Subcutaneous abdominal adipose tissue (tissue), 5 donors: ENCODE measurements at regions not wholly inside any gene's neighbourhood (a gene's known extent, or its start where the extent isn't known, plus 50 kb on each side); places are given as distances from the start of the nearest gene placed in this dataset.

ENCODE experiments used
- H3K27ac ChIP-seq: one replicate; pipeline ENCODE4 v1.7.0; 2013; ENCODE audit warnings: low read depth, mild to moderate bottlenecking, inconsistent platforms, low read length, moderate library complexity
- H3K27me3 ChIP-seq, 5 donors: one replicate each; pipeline ENCODE4 v1.7.0; 2013; ENCODE audit warnings: low read length in 5 of 5, inconsistent platforms in 1 of 5; ENCODE audit not compliant: control insufficient read depth in 5 of 5, insufficient read depth in 4 of 5
- H3K36me3 ChIP-seq, 5 donors: one replicate each; pipeline ENCODE4 v1.7.0; 2013; ENCODE audit warnings: low read length in 5 of 5; ENCODE audit not compliant: control insufficient read depth in 5 of 5, insufficient read depth in 5 of 5
- H3K4me1 ChIP-seq, 5 donors: one replicate each; pipeline ENCODE4 v1.7.0; 2013; ENCODE audit warnings: low read length in 5 of 5, mild to moderate bottlenecking in 3 of 5, moderate library complexity in 1 of 5; ENCODE audit not compliant: control insufficient read depth in 5 of 5, insufficient read depth in 5 of 5
- H3K4me3 ChIP-seq, 5 donors: one replicate each; pipeline ENCODE4 v1.7.0; 2013; ENCODE audit warnings: low read length in 5 of 5, low read depth in 1 of 5
- H3K9ac ChIP-seq, 5 donors: one replicate each; pipeline ENCODE4 v1.7.0; 2013; ENCODE audit warnings: low read length in 5 of 5, mild to moderate bottlenecking in 4 of 5, moderate library complexity in 3 of 5
- H3K9me3 ChIP-seq, 5 donors: one replicate each; pipeline ENCODE4 v1.7.0; 2013; ENCODE audit warnings: low read length in 5 of 5; ENCODE audit not compliant: control insufficient read depth in 5 of 5
- donor health status: healthy.
- donor health status: healthy.
- donor health status: healthy.
- donor health status: healthy.
- donor health status: healthy.

DNA sequence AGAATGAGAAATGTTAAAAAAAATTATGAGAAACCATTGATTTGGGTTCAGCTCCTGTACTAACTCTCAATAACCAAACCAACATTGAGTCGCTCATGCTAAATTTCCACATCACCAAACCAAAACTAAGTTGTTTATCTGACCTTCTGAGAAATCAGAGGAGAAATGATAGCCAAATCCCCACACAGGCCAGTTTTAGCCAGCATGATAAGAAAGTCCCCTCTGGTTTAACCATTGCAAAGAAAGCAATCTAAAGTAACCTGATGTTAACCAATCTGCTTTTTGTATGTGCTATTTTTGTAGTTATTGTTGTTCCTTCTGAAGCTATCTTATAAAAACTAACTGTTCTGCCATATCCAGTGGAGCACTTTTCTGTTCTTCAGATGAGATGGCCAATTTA, 599.7 kb downstream of the SLC16A7 start:
- H3K9me3 ChIP-seq = no peaks in the 10 kb centered on the region
- no peak overlapping the region for H3K9ac ChIP-seq
- no peak overlapping the region for H3K27ac ChIP-seq
- no peaks in the 10 kb centered on the region for H3K27me3 ChIP-seq
- no peak overlapping the region for H3K4me3 ChIP-seq
- no peaks in the 10 kb centered on the region for H3K4me1 ChIP-seq
- no peaks in the 10 kb centered on the region for H3K36me3 ChIP-seq

DNA sequence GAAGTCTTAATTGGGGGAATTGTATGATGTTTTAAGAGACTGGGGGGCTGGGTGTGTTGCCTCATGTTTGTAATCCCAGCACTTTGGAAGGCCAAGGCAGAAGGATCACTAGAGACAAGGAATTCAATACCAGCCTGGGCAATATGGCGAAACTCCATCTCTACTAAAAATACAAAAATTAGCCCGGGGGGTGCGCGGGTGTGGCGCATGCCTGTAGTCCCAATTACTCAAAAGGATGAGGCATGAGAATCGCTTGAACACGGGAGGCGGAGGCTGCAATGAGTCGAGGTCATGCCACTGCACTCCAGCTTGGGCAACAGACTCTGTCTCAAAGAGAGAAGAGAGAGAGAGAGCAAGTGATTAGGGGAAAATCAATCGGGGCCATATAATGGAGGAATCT, 600.5 kb downstream of the SLC16A7 start:
- Histone ChIP-seq H3K9ac (no peak overlapping the region), H3K4me3 (no peak overlapping the region), H3K4me1 (no peaks in the 10 kb centered on the region), H3K9me3 (no peaks in the 10 kb centered on the region), H3K36me3 (no peaks in the 10 kb centered on the region), H3K27ac (no peak overlapping the region), H3K27me3 (no peaks in the 10 kb centered on the region)

DNA sequence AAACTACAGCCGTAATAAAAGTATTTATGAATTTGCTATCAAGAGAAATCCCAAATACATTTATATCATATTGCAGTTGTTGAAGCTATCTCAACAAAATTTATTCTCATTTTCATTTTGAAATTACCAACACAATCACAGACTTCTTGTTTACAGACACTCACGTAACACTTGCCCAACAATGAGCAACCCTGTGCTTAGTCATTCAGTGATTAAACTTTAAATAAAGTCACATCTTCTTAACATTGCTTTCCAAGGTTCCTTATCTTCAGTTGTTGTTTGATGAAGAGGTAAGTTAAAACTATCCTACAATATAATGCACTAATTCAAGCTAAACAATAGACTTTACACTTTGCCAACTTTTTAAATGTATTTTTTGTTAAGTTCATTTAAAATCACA, 601.8 kb downstream of the SLC16A7 start:
- Histone ChIP-seq H3K9ac (no peak overlapping the region), H3K27me3 (no peaks in the 10 kb centered on the region), H3K9me3 (no peaks in the 10 kb centered on the region), H3K36me3 (no peaks in the 10 kb centered on the region), H3K4me1 (no peaks in the 10 kb centered on the region), H3K4me3 (no peak overlapping the region), H3K27ac (no peak overlapping the region)

GRCh38 chr12:60201891-60202290, 606.1 kb downstream of the SLC16A7 start:
- Histone ChIP-seq H3K9me3 (no peaks in the 10 kb centered on the region), H3K4me3 (no peak overlapping the region), H3K27ac (no peak overlapping the region), H3K9ac (no peak overlapping the region), H3K27me3 (no peaks in the 10 kb centered on the region), H3K4me1 (no peaks in the 10 kb centered on the region), H3K36me3 (no peaks in the 10 kb centered on the region)

DNA sequence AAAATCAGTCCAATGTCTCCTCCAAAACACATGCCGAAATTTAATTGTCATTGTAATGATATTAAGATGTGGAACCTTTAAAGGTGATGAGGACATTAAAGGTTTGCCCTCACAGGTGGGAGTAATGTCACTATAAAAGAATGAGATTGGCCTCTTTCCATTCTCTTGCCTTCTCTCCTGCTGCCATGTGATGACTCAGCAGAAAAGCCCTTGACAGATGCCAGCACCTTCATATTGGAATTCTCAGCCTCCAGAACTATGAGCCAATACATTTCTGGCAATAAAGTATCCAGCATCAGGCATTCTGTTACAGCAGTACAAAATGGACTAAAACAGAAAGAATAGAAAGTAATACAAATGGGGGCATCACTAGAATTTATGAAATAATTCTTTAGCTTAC, 609.7 kb downstream of the SLC16A7 start:
- Histone ChIP-seq H3K27ac (no peak overlapping the region), H3K9me3 (no peaks in the 10 kb centered on the region)

GRCh38 chr12:60209521-60209920, 613.7 kb downstream of the SLC16A7 start:
- H3K9me3 ChIP-seq = peaks cover 0 to 14% (median 0%) of the 10 kb centered on the region in 5 donors
- no peaks in the 10 kb centered on the region for H3K27me3 ChIP-seq
- no peak overlapping the region for H3K27ac ChIP-seq
- no peak overlapping the region for H3K4me3 ChIP-seq
- no peaks in the 10 kb centered on the region for H3K36me3 ChIP-seq
- H3K4me1 ChIP-seq = no peaks in the 10 kb centered on the region
- H3K9ac ChIP-seq = no peak overlapping the region

More for the DNA sequence above, 609.7 kb downstream of the SLC16A7 start:
- H3K4me3 ChIP-seq = no peak overlapping the region
- no peaks in the 10 kb centered on the region for H3K4me1 ChIP-seq
- H3K36me3 ChIP-seq = no peaks in the 10 kb centered on the region
- no peaks in the 10 kb centered on the region for H3K27me3 ChIP-seq
- H3K9ac ChIP-seq = no peak overlapping the region

DNA sequence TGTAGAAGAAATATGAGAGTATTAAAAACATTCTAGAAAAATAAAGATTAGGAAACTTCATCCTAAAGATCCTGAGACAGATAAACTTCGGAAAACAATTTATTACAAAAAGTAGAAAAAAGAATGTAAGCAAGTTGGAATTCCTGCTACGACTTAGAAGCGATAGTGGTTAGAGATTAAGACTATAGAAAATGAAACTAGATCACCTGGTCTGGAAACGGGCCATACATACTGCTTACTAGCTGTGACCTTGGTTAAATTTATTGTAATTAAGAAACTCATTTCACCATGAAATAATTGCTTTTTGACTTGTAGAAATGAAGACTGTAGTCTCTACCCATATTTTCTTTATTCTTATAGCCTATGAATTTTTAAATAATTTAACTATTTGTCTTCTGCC, 614.1 kb downstream of the SLC16A7 start:
- Histone ChIP-seq H3K27ac (no peak overlapping the region), H3K4me3 (no peak overlapping the region), H3K9ac (no peak overlapping the region), H3K4me1 (no peaks in the 10 kb centered on the region), H3K36me3 (no peaks in the 10 kb centered on the region), H3K27me3 (no peaks in the 10 kb centered on the region), H3K9me3 (peaks cover 0 to 14% (median 0%) of the 10 kb centered on the region in 5 donors)

DNA sequence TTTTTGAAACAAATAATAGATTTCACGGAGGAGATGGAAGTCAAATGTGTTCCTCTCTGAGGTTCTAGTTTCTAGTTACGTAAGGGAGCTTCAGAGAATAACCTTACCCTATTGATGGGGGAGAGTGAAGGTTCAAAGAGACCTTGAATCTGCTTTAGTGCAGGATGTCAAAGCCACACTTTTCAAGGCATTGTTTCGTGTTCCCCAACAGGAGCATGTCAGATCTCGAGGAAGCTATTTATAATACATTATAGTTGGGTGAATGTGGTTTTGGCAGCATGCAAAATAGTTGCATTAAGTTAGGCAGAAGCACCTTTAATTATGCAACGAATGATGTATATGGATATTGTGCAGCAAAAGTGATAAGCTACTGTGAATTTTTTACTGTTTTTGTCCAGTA, 614.9 kb downstream of the SLC16A7 start:
- H3K27me3 ChIP-seq = no peaks in the 10 kb centered on the region
- no peak overlapping the region for H3K4me3 ChIP-seq
- no peak overlapping the region for H3K27ac ChIP-seq
- peaks cover 0 to 14% (median 0%) of the 10 kb centered on the region in 5 donors for H3K9me3 ChIP-seq
- no peak overlapping the region for H3K9ac ChIP-seq
- no peaks in the 10 kb centered on the region for H3K4me1 ChIP-seq
- H3K36me3 ChIP-seq = no peaks in the 10 kb centered on the region

DNA sequence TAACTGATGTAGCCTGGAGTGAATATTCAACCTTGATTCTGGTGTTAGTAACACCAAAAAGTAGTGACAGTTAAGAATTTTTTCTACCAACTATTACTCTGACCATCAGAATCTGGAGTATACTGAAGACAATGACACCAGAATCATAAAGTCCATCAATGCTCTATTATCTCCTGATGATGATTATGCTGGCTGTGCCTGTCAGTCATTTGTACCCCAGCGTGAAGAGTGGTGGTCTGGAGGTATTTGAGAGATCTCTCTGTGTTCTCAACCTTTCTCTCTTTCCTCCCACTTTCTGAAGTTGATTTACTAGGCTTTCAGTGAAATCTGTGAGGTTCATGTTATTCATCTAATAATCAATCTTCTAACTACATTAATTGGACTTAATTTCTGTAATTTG, 615.4 kb downstream of the SLC16A7 start:
- no peak overlapping the region for H3K27ac ChIP-seq
- H3K9ac ChIP-seq = no peak overlapping the region
- no peaks in the 10 kb centered on the region for H3K36me3 ChIP-seq
- no peak overlapping the region for H3K4me3 ChIP-seq
- H3K27me3 ChIP-seq = no peaks in the 10 kb centered on the region
- no peaks in the 10 kb centered on the region for H3K4me1 ChIP-seq
- peaks cover 0 to 14% (median 0%) of the 10 kb centered on the region in 5 donors for H3K9me3 ChIP-seq

GRCh38 chr12:60212159-60213000, 616.6 kb downstream of the SLC16A7 start:
- Histone ChIP-seq H3K27me3 (no peaks in the 10 kb centered on the region), H3K9ac (no peak overlapping the region), H3K36me3 (no peaks in the 10 kb centered on the region), H3K4me3 (no peak overlapping the region), H3K4me1 (no peaks in the 10 kb centered on the region), H3K27ac (no peak overlapping the region), H3K9me3 (peaks cover 0 to 14% (median 0%) of the 10 kb centered on the region in 5 donors)
